HG02970 (cell line): ENCODE measurements at regions not wholly inside any gene's neighbourhood (a gene's known extent, or its start where the extent isn't known, plus 50 kb on each side); places are given as distances from the start of the nearest gene placed in this dataset.

Experiments used
- ATAC-seq: cut with Tn5 transposase; IDR thresholded peaks from one replicate; pipeline ENCODE4 v1.9.1; 2021; ENCODE audit warnings: mild to moderate bottlenecking, moderate library complexity, moderate number of reproducible peaks; ENCODE audit not compliant: unreplicated experiment, low FRiP score

DNA sequence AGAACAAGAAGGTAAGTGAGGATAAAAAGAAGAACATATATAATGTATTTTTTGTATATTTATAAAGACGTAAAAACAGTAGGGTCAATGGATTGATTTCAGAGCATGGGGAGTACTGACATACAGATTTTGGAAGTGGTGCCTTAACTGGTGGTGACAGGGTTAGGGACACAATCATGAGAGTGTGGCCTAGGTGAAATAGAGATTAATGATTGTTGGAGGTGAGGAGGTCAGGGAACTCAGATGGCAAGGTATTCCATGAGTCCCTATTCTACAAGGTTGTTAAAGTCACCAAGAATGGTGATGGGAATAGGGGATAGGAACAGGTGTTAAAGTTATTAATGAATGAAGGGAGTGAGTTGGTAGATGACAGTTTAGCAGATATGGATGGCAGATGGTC, 210.8 kb downstream of the SEMA6A start:
- ATAC-seq: no peak

DNA sequence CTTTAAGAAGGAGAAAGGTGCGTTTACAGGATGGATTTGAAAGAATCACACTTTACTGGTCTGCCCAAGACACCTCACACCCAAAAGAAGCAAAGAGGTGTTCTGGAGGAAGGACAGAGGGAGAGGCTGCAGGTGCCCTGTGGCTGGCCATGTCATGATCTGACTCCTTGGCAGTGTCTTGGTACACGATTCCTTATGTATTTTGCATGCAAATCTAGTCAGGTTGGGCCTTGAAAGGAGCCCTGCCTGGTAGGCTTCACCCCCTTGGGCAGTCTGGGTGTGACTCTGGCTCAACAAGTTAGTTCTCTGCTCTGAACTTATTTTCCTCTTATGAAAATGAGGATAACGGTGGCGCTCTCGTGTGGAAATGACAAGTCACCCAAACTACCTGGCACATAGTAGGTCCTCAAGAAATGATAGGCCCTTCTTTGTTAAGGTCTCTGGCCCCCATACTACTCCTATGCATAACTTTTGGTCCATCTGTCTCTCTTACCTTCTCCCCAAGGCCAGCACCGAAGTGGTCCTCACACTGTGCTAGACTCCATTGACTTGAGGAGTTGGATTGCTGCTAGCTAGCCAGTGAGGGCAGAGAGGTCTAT, 212.5 kb downstream of the SEMA6A start:
- ATAC-seq: no peak

DNA sequence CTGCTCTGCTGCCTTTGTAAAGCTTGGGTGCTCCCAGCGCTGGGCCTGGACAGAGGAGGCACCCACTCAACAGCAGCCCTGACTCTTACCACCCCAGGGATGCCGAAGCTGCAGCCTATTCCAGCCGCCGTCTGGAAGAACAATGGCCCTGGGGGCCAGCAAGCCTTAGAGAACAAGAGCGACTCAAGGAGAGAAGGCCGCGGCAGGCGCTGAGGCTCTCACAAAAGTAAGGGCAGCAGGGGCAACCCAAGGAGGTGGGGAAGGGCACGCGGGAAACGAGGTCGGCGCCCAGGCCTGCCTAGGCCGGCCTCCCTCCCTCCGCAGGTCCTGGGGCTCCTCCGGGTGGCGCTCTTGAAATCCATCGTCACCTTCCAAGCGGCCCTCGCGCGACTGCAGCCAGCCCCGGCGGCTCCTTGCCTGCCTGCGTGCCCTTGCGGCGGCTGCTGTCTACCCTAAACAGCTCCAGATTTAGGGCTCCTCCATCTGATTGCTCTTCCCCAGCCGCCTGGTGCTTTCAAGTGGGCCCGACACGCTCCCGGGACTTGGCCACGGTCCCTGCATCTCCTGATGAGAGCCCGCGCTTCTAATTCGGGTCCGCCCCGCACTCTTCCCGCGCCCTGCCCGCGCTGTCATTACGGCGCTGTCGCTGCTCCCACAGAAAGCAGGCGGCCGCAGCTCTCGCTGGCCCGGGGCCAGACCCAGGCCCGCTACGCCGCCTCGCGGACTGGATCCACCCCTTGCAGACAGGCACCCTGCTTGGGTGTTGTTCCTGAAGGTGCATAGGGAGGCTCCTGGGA, 213.3 kb downstream of the SEMA6A start:
- no peak for ATAC-seq

DNA sequence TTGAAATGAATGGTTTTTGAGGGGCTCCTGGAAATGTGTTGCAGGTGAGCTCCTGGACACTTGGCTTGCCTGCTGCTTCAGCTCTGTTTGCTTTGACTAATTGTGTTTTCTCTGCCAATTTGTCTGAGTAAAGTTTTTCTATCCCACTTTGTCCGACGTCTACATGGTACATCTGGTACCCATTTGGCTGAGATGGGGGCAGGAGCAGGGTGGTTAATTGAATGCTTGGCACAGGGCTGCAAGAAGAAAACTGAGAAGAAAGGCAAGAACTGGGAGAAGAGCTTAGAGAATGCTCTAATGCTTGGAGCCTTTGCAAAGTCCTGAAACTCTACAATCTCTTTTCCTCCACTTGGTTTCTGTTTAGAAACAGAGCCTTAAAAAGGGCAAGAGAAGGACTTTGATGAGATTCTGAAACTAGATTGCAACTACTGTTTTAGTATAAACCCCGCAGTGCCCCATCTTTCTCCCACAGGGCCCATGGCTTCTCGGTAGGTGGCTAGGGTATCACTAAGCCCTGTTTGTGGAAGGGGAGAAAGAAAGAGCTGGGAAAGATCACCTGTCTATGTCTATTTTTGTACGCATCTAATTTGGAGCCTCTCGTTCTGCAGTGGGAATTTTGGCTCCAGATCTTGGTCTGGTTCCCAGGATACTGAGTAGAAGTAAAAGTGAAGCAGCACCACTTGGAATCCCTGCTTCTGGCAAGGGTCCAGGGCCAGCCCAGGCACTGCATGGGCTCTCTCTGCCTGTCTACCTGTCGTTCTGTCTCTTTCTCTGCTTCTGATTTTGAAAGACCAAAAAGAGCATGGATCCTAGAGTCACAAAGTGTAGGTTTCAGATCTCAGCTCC, 214.4 kb downstream of the SEMA6A start:
- no peak for ATAC-seq

DNA sequence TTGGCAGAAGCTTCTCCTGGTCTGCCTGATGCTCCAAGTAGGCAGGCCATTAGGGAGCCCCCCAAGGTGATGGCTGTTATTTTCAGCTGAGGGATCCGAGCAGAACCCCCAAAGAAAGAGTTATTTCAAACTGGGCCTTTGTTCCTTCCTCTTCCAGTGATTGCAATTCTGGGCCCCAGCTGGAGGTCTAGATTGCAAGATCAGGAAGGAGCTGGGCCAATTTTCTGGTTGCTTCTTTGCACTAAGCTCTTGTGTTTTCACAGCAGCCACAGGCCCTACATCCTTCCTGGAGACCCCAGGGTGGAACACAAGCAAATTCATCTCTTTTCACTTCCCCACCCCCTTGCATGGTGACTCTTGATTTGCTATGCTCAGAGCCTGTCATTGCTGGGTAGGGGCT, 215.0 kb downstream of the SEMA6A start:
- no peak for ATAC-seq

DNA sequence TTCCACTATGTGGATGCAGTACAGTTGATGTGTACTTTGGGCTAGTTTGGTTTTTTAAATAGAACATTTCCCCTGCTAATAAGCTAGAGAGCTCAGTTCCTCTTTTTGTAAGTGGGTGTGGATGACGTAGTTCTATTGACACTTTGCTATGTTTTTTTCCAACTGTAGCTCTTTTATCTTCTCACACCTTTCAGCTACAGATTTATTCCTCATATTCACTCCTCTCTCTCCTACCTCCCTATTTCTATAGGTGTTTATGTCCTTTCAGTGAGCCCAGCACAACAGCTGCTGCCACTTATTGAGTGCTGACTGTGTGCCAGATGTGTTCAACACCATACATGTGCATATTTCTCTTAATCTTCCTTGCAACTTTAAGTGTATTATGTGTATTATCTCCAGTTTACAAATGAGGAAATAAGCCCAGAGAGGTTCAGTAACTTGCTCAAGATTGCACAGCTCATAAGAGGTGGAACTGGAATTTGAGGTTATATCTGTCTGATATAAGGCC, 215.7 kb downstream of the SEMA6A start:
- peak; percentile 97 for ATAC-seq

DNA sequence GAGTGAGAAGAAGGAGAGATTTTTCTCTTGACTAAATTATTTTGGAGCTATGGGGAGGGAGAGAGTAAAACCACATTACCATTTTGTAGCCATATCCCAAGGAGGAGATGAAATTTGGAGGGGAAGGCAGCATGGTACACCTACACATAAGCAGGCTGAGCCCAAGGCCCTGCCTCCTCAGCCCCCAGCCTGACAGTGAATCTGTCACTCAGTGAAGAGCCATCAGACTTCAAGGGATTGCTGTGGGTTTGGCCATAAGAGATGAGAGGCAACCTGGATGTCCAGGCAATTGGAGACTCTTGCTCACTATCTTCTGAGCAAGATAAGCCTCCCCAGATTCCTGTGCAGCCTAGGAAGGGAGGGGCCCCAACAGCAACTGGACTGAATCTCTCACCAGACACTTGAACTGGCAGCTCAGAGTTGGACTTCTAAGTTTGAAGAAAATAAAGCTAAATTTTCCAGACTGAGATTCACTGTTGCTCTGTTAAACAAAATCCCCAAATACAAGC, 216.6 kb downstream of the SEMA6A start:
- no peak for ATAC-seq

DNA sequence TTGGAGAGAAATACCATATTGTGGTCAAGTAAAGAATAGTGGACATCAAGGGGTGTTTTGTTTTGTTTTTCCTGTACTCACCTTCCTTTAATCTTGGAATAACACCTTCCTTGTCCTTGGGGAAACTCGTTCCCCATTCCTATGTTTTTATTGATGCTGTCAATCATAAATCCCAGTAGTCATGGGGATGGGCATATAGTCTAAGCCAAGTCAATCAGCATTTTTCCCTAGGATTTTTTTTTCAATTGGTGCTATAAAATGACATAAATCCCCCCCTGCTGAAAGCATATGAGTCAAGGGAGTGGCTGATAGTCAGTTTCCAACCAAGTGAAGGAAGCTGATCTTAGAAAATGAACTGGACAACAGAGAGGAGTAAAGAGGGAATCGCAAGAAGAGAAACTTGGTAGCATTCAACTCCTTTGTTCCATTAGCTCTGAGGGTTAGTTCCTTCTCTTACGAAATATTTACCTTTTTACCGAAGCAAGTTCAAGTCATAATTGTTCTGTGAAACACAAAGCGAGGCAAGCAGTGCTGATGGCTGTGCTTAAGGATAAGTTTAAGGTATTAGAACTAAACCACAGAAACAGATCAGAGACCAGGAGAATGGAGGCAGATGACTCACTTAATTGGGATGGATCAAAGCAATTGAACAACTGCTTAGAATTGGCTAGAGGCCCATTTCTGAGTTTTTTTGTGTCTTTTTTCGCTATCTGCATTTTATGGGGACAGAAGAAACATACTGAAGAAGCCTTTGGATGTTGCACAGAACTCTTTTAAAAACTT, 218.6 kb downstream of the SEMA6A start:
- ATAC-seq: no peak

DNA sequence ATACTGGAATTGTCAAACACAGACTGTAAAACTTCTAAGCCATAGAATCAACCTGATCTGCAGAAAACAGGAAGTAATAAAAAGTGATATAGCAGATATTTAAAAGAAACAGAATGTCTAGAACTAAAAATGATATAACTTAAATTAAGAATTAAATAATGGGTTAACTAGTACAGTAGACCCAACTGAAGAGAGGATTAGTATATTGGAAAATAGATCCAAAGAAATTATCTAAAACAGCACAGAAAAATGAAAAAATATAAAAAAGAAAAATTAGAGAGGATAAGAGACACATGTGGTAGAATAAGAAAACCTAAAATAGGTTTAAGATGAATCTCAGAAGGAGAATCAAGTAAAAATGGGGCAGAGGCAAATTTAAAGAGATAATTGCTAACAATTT, 219.9 kb downstream of the SEMA6A start:
- no peak for ATAC-seq

DNA sequence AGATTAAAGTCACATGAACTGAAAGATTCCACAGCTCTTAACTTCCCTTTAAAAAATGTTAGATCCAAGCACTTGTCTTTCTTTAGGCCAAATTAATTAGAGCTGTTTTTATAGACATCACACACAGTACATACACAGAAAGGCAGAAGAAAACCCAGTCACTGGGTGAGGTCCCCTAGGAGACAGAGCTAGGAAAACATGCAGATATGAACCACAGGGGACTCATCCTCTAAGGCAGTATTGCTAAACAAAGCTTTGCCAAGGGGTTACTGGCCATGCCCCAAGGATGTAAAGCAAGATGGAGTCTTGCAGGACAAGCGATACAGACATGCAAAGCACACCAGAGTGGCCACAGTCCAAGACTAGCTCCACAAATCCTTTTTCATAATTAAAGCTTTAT, 227.0 kb downstream of the SEMA6A start:
- ATAC-seq: no peak

DNA sequence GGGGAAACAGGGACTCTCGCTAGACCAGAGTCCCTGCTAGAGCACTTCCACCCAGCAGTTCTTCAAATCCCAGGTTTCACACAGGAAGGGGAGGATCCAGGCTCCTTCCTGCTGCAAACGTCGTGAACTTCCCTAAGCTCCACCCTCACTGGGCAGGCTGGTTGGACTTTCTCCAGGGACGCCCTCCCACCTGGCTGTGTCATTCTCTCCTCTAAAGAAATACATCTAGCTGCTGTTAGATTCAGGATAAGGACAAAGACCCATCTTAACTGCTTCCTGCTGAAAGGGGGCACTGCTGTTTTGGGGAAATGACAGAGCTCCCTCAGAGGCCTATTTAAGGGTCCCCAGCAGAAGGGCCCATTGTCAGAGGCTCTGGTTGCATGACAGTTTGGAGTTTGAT, 230.7 kb downstream of the SEMA6A start:
- no peak for ATAC-seq
